Bronchial epithelial cell (primary cell): ENCODE measurements at regions not wholly inside any gene's neighbourhood (a gene's known extent, or its start where the extent isn't known, plus 50 kb on each side); places are given as distances from the start of the nearest gene placed in this dataset.

Experiments
- DNase-seq: peaks from one replicate; pipeline ENCODE4 v3.0.0-alpha.2; 2010; ENCODE audit warnings: low read depth
- FAIRE-seq: peaks from 2 replicates; lab custom pipeline; 2011; peaks lifted over from hg19 to GRCh38; lab: Jason Lieb, UNC
- H3K27me3 ChIP-seq: 2 replicates; pipeline ENCODE4 v1.5.1; 2011; ENCODE audit warnings: low read length; ENCODE audit not compliant: control insufficient read depth, insufficient read depth
- H3K36me3 ChIP-seq: 2 replicates; pipeline ENCODE4 v1.5.1; 2011; ENCODE audit warnings: low read length; ENCODE audit not compliant: control insufficient read depth, insufficient read depth
- H3K4me3 ChIP-seq: 2 replicates; pipeline ENCODE4 v1.5.1; 2011; ENCODE audit warnings: mild to moderate bottlenecking, low read depth, low read length, control low read depth
- CTCF ChIP-seq: IDR thresholded peaks from 2 replicates; pipeline ENCODE4 v1.5.1; 2011; ENCODE audit warnings: mild to moderate bottlenecking, moderate library complexity, low read length, control low read depth, inconsistent platforms; ENCODE audit not compliant: insufficient read depth, severe bottlenecking

GRCh38 chr5:60263346-60263745 is 369.8 kb upstream of the PDE4D start:
- Histone ChIP-seq H3K4me3 (no peak overlapping the region), H3K27me3 (no peaks in the 10 kb centered on the region), H3K36me3 (no peaks in the 10 kb centered on the region)
- TF ChIP-seq CTCF: no peak
- FAIRE-seq: no peak
- DNase-seq: no peak

- FAIRE-seq (no peak), DNase-seq (no peak)
- no peak overlapping the region for H3K4me3 ChIP-seq
- H3K36me3 ChIP-seq: no peaks in the 10 kb centered on the region
- TF ChIP-seq CTCF: no peak
- peaks cover 2% of the 10 kb centered on the region for H3K27me3 ChIP-seq
Observed at GRCh38 chr5:60262576-60263295, 369.2 kb upstream of the PDE4D start.

GRCh38 chr5:60261732-60262131 is 368.2 kb upstream of the PDE4D start:
- Histone ChIP-seq H3K27me3 (peaks cover 2% of the 10 kb centered on the region), H3K4me3 (no peak overlapping the region), H3K36me3 (no peaks in the 10 kb centered on the region)
- TF ChIP-seq CTCF: no peak
- no peak for DNase-seq
- FAIRE-seq: no peak

GRCh38 chr5:60260658-60261057 is 367.1 kb upstream of the PDE4D start:
- FAIRE-seq (no peak), DNase-seq (no peak)
- Histone ChIP-seq H3K27me3 (peaks cover 2% of the 10 kb centered on the region), H3K4me3 (no peak overlapping the region), H3K36me3 (no peaks in the 10 kb centered on the region)
- TF ChIP-seq CTCF: no peak

- FAIRE-seq (no peak), DNase-seq (no peak)
- no peak for TF ChIP-seq CTCF
- Histone ChIP-seq H3K36me3 (no peaks in the 10 kb centered on the region), H3K27me3 (peaks cover 2% of the 10 kb centered on the region), H3K4me3 (no peak overlapping the region)
Observed at GRCh38 chr5:60259730-60260129, 366.2 kb upstream of the PDE4D start.
